Stimulated activated CD4-positive, alpha-beta T cell treated with anti-CD3 and anti-CD28 coated beads, Interleukin-15, amount 100 ng/mL, for 48 hours (primary cell): ENCODE measurements at regions not wholly inside any gene's neighbourhood (a gene's known extent, or its start where the extent isn't known, plus 50 kb on each side); places are given as distances from the start of the nearest gene placed in this dataset.
"Not testable (repeated sequence)": the region's sequence is repeated elsewhere in the genome, so short reads cannot be mapped to it uniquely, and the experiment has no call there.

Experiments
- DNase-seq, 2 donors: peaks; one replicate each; pipeline ENCODE4 v3.0.0-alpha.2; 2020; ENCODE audit warnings: low read depth in 2 of 2

- DNase-seq = no peak
Measured at GRCh38 chr4:186813377-186814068, 89.9 kb upstream of the FAT1 start.

GRCh38 chr4:186814535-186815070, 90.9 kb upstream of the FAT1 start:
- DNase-seq = no peak

- DNase-seq = no peak
Measured at GRCh38 chr4:186819342-186820086, 95.9 kb upstream of the FAT1 start.

- DNase-seq = no peak
Measured at GRCh38 chr4:186820391-186820891, 96.8 kb upstream of the FAT1 start.

- DNase-seq = no peak
Measured at GRCh38 chr4:186823989-186824388, 100.3 kb upstream of the FAT1 start.

GRCh38 chr4:186825069-186825468, 101.4 kb upstream of the FAT1 start:
- DNase-seq = no peak

- no peak for DNase-seq
Measured at GRCh38 chr4:186826006-186826405, 102.3 kb upstream of the FAT1 start.

GRCh38 chr4:186826846-186827533, 103.3 kb upstream of the FAT1 start:
- no peak for DNase-seq

- DNase-seq = no peak
Measured at GRCh38 chr4:186827534-186827897, 103.9 kb upstream of the FAT1 start.

- DNase-seq = no peak
Measured at GRCh38 chr4:186829097-186829496, 105.4 kb upstream of the FAT1 start.

- DNase-seq = no peak
Measured at GRCh38 chr4:186829740-186830449, 106.2 kb upstream of the FAT1 start.

GRCh38 chr4:186831574-186831973, 107.9 kb upstream of the FAT1 start:
- no peak for DNase-seq

- DNase-seq = no peak
Measured at GRCh38 chr4:186832906-186833305, 109.2 kb upstream of the FAT1 start.

- not testable (repeated sequence) for DNase-seq
Measured at GRCh38 chr4:186837463-186837862, 113.8 kb upstream of the FAT1 start.

- DNase-seq = no peak
Measured at GRCh38 chr4:186838295-186838694, 114.6 kb upstream of the FAT1 start.

- DNase-seq = no peak
Measured at GRCh38 chr4:186839122-186840037, 115.7 kb upstream of the FAT1 start.

- no peak for DNase-seq
Measured at GRCh38 chr4:186840222-186840701, 116.6 kb upstream of the FAT1 start.

- DNase-seq = no peak
Measured at GRCh38 chr4:186840771-186841301, 117.2 kb upstream of the FAT1 start.

- DNase-seq = no peak
Measured at GRCh38 chr4:186844059-186844681, 120.5 kb upstream of the FAT1 start.
